Lung (tissue), 11 donors: ENCODE measurements at regions not wholly inside any gene's neighbourhood (a gene's known extent, or its start where the extent isn't known, plus 50 kb on each side); places are given as distances from the start of the nearest gene placed in this dataset.

ENCODE experiments used
- ATAC-seq: fragments of 200-7000 bp; cut with Tn5 transposase; one replicate; pipeline ENCODE4 v1.9.1; 2020; ENCODE audit warnings: moderate number of reproducible peaks; ENCODE audit not compliant: insufficient read depth, low FRiP score
- DNase-seq, 3 donors: peaks; one replicate each; pipeline ENCODE4 v3.0.0-alpha.2; 2013 to 2017
- H3K27ac ChIP-seq, 2 donors: one replicate each; pipeline ENCODE4 v1.5.1; 2013; ENCODE audit warnings: mild to moderate bottlenecking in 2 of 2, moderate library complexity in 2 of 2, control low read depth in 1 of 2, inconsistent platforms in 1 of 2, low read depth in 1 of 2, low read length in 1 of 2
- H3K27me3 ChIP-seq, 3 donors: one replicate each; pipeline ENCODE4 v1.5.1; 2013; ENCODE audit warnings: low read length in 2 of 3; ENCODE audit not compliant: control insufficient read depth in 3 of 3, insufficient read depth in 3 of 3
- H3K36me3 ChIP-seq, 4 donors: one replicate each; pipeline ENCODE4 v1.5.1; 2013; ENCODE audit warnings: low read length in 4 of 4, mild to moderate bottlenecking in 1 of 4, moderate library complexity in 1 of 4; ENCODE audit not compliant: control insufficient read depth in 4 of 4, insufficient read depth in 4 of 4
- H3K4me1 ChIP-seq, 5 donors: one replicate each; pipeline ENCODE4 v1.5.1; 2013; ENCODE audit warnings: low read length in 5 of 5, mild to moderate bottlenecking in 2 of 5, moderate library complexity in 1 of 5; ENCODE audit not compliant: control insufficient read depth in 5 of 5, insufficient read depth in 5 of 5
- H3K4me3 ChIP-seq: one replicate; pipeline ENCODE4 v1.5.1; 2013; ENCODE audit warnings: mild to moderate bottlenecking, control low read depth, moderate library complexity
- H3K9ac ChIP-seq, 2 donors: one replicate each; pipeline ENCODE4 v1.5.1; 2013; ENCODE audit warnings: low read length in 2 of 2, control low read depth in 1 of 2; ENCODE audit not compliant: insufficient read depth in 1 of 2
- H3K9me3 ChIP-seq, 4 donors: one replicate each; pipeline ENCODE4 v1.5.1; 2013; ENCODE audit warnings: low read length in 3 of 4, mild to moderate bottlenecking in 1 of 4, moderate library complexity in 1 of 4; ENCODE audit not compliant: control insufficient read depth in 4 of 4, insufficient read depth in 3 of 4
- CTCF ChIP-seq: IDR thresholded peaks from 2 replicates; pipeline ENCODE4 v1.5.1; 2012; ENCODE audit warnings: mild to moderate bottlenecking; ENCODE audit errors: control extremely low read depth, extremely low read depth
- WGBS, 2 donors: extraction: QIAGEN DNeasy Blood & Tissue Kit; methylation state at CpG; one replicate each; pipeline ENCODE4 v1.1.7; 2013; 5-methylcytosine and 5-hydroxymethylcytosine counted together
- donor health status: control.
- donor health status: control.
- donor health status: Bipolar disorder and iron deficiency.
- donor health status: healthy.
- donor health status: DM: yes; HTN: yes; CAD: no.

GRCh38 chr2:150402953-150403352 is 84.5 kb downstream of the RND3 start:
- H3K9me3 ChIP-seq = no peaks in the 10 kb centered on the region
- 69 to 79% methylated on average over 3 of the region's 3 CpGs for WGBS, 2 donors
- ATAC-seq = no peak
- no peak overlapping the region for H3K4me3 ChIP-seq
- no peak overlapping the region for H3K9ac ChIP-seq
- H3K27ac ChIP-seq = no peak overlapping the region
- no peaks in the 10 kb centered on the region for H3K27me3 ChIP-seq
- DNase-seq = no peak
- peaks cover 0 to 7% (median 0%) of the 10 kb centered on the region in 5 donors for H3K4me1 ChIP-seq
- no peak for TF ChIP-seq CTCF
- no peaks in the 10 kb centered on the region for H3K36me3 ChIP-seq

- DNase-seq = no peak
- H3K27ac ChIP-seq = no peak overlapping the region
- H3K4me1 ChIP-seq = peaks cover 0 to 7% (median 0%) of the 10 kb centered on the region in 5 donors
- H3K27me3 ChIP-seq = no peaks in the 10 kb centered on the region
- H3K4me3 ChIP-seq = no peak overlapping the region
- H3K9me3 ChIP-seq = no peaks in the 10 kb centered on the region
- 67 to 71% methylated on average over 2 of the region's 2 CpGs for WGBS, 2 donors
- no peak overlapping the region for H3K9ac ChIP-seq
- ATAC-seq = no peak
- no peaks in the 10 kb centered on the region for H3K36me3 ChIP-seq
- no peak for TF ChIP-seq CTCF
Observed at GRCh38 chr2:150400849-150401248, 86.6 kb downstream of the RND3 start.

GRCh38 chr2:150392614-150393013 is 94.9 kb downstream of the RND3 start:
- ATAC-seq = no peak
- peaks cover 0 to 16% (median 0%) of the 10 kb centered on the region in 5 donors for H3K4me1 ChIP-seq
- no peak for DNase-seq
- WGBS, 2 donors = 65 to 80% methylated on average over 4 of the region's 4 CpGs
- no peak overlapping the region for H3K4me3 ChIP-seq
- no peaks in the 10 kb centered on the region for H3K36me3 ChIP-seq
- no peaks in the 10 kb centered on the region for H3K27me3 ChIP-seq
- H3K9me3 ChIP-seq = peaks cover 0 to 4% (median 0%) of the 10 kb centered on the region in 4 donors
- H3K27ac ChIP-seq = no peak overlapping the region
- TF ChIP-seq CTCF = no peak
- no peak overlapping the region for H3K9ac ChIP-seq

- H3K27ac ChIP-seq = no peak overlapping the region
- ATAC-seq = no peak
- peaks cover 0 to 6% (median 0%) of the 10 kb centered on the region in 4 donors for H3K9me3 ChIP-seq
- H3K9ac ChIP-seq = no peak overlapping the region
- H3K36me3 ChIP-seq = no peaks in the 10 kb centered on the region
- H3K27me3 ChIP-seq = no peaks in the 10 kb centered on the region
- TF ChIP-seq CTCF = no peak
- H3K4me1 ChIP-seq = peaks cover 0 to 16% (median 0%) of the 10 kb centered on the region in 5 donors
- no peak for DNase-seq
- H3K4me3 ChIP-seq = no peak overlapping the region
Observed at GRCh38 chr2:150391779-150392178, 95.7 kb downstream of the RND3 start.
